ENCODE measurements at regions not wholly inside any gene's neighbourhood (a gene's known extent, or its start where the extent isn't known, plus 50 kb on each side); places are given as distances from the start of the nearest gene placed in this dataset.

GRCh38 chr3:177580437-177580836 lies 383.2 kb upstream of the TBL1XR1 start:
- TF ChIP-seq, protein P1, sequence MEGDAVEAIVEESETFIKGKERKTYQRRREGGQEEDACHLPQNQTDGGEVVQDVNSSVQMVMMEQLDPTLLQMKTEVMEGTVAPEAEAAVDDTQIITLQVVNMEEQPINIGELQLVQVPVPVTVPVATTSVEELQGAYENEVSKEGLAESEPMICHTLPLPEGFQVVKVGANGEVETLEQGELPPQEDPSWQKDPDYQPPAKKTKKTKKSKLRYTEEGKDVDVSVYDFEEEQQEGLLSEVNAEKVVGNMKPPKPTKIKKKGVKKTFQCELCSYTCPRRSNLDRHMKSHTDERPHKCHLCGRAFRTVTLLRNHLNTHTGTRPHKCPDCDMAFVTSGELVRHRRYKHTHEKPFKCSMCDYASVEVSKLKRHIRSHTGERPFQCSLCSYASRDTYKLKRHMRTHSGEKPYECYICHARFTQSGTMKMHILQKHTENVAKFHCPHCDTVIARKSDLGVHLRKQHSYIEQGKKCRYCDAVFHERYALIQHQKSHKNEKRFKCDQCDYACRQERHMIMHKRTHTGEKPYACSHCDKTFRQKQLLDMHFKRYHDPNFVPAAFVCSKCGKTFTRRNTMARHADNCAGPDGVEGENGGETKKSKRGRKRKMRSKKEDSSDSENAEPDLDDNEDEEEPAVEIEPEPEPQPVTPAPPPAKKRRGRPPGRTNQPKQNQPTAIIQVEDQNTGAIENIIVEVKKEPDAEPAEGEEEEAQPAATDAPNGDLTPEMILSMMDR (conservative IDR thresholded peaks at IDR 0.05), result no peak
- TF ChIP-seq ZFX (IDR thresholded peaks at IDR 0.05), result no peak

Measured in C4-2B (cell line).